ENCODE measurements at regions not wholly inside any gene's neighbourhood (a gene's known extent, or its start where the extent isn't known, plus 50 kb on each side); places are given as distances from the start of the nearest gene placed in this dataset.

DNA sequence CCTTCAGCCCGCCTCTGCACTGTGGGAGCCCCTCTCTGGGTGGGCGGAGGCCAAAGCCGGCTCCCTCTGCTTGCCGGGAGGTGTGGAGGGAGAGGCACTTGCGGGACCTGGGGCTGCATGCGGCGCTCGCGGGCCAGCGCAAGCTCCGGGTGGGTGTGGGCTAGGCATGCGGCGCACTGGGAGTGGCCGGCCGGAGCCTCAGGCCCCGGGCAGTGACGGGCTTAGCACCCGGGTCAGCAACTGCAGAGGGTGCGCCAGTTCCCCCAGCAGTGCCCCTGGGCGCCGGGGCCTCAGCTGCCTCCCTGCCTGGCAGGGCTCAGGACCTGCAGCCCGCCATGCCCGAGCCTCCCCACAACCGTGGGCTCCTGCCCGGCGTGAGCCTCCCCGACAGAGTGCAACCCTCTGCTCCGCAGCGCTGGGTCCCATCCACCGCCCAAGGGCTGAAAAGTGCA is 98.9 kb upstream of the POU1F1 start:
- H4K20me1 ChIP-seq (ENCODE audit: insufficient read depth, low read length), result no peaks in the 10 kb centered on the region
- H3K9me3 ChIP-seq (ENCODE audit: insufficient read depth, low read length), result no peaks in the 10 kb centered on the region
- H3K27me3 ChIP-seq (ENCODE audit: low read depth, low read length), result no peaks in the 10 kb centered on the region
- TF ChIP-seq EZH2phosphoT487 (IDR thresholded peaks at IDR 0.05; ENCODE audit: low read depth), result no peak
- TF ChIP-seq, protein P1, sequence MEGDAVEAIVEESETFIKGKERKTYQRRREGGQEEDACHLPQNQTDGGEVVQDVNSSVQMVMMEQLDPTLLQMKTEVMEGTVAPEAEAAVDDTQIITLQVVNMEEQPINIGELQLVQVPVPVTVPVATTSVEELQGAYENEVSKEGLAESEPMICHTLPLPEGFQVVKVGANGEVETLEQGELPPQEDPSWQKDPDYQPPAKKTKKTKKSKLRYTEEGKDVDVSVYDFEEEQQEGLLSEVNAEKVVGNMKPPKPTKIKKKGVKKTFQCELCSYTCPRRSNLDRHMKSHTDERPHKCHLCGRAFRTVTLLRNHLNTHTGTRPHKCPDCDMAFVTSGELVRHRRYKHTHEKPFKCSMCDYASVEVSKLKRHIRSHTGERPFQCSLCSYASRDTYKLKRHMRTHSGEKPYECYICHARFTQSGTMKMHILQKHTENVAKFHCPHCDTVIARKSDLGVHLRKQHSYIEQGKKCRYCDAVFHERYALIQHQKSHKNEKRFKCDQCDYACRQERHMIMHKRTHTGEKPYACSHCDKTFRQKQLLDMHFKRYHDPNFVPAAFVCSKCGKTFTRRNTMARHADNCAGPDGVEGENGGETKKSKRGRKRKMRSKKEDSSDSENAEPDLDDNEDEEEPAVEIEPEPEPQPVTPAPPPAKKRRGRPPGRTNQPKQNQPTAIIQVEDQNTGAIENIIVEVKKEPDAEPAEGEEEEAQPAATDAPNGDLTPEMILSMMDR (IDR thresholded peaks at IDR 0.05; ENCODE audit: low read depth, low read length), result no peak
- H3K36me3 ChIP-seq (replicated peaks; ENCODE audit: low read depth, low read length), result no peaks in the 10 kb centered on the region
- H3K27ac ChIP-seq (ENCODE audit: low read length), result no peak overlapping the region
- H3K4me2 ChIP-seq (ENCODE audit: low read length), result no peak overlapping the region
- H3K9ac ChIP-seq (ENCODE audit: low read length), result no peak overlapping the region
- no peak overlapping the region for H2AFZ ChIP-seq (ENCODE audit: low read depth, low read length)
- H3K79me2 ChIP-seq (ENCODE audit: low read length), result no peaks in the 10 kb centered on the region
- no peaks in the 10 kb centered on the region for H3K4me1 ChIP-seq (ENCODE audit: low read length)
- H3K4me3 ChIP-seq (ENCODE audit: low read length), result no peak overlapping the region

DNA sequence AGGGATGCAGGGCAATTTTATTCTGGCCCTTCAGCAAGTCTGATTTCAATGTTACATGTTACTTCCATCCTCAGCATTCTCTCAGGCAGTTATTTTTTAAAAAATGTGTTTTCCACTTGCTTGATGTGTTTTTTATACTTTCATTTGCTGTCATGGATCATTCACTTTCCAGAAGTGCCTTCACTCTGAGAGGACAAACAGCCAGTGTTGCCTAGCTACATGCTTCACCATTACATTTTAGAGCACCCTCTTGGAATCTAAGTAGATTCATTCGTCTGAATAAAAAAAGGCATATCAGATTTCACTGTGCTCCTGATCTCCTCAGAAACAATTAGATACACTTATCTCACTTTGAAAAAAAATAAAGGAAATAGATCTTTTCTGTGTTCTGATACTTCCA is 93.6 kb upstream of the POU1F1 start:
- H4K20me1 ChIP-seq (ENCODE audit: insufficient read depth, low read length), result no peaks in the 10 kb centered on the region
- no peak overlapping the region for H3K4me3 ChIP-seq (ENCODE audit: low read length)
- no peak overlapping the region for H3K4me2 ChIP-seq (ENCODE audit: low read length)
- H3K79me2 ChIP-seq (ENCODE audit: low read length), result no peaks in the 10 kb centered on the region
- no peak overlapping the region for H2AFZ ChIP-seq (ENCODE audit: low read depth, low read length)
- no peaks in the 10 kb centered on the region; the same call in 1 of the 2 replicates for H3K27me3 ChIP-seq (ENCODE audit: low read depth, low read length)
- no peak overlapping the region for H3K27ac ChIP-seq (ENCODE audit: low read length)
- no peak for TF ChIP-seq EZH2phosphoT487 (IDR thresholded peaks at IDR 0.05; ENCODE audit: low read depth)
- TF ChIP-seq, protein P1 (IDR thresholded peaks at IDR 0.05; ENCODE audit: low read depth, low read length), result no peak
- H3K36me3 ChIP-seq (replicated peaks; ENCODE audit: low read depth, low read length), result no peaks in the 10 kb centered on the region
- no peak overlapping the region for H3K9ac ChIP-seq (ENCODE audit: low read length)
- H3K4me1 ChIP-seq (ENCODE audit: low read length), result no peaks in the 10 kb centered on the region
- H3K9me3 ChIP-seq (ENCODE audit: insufficient read depth, low read length), result no peaks in the 10 kb centered on the region

DNA sequence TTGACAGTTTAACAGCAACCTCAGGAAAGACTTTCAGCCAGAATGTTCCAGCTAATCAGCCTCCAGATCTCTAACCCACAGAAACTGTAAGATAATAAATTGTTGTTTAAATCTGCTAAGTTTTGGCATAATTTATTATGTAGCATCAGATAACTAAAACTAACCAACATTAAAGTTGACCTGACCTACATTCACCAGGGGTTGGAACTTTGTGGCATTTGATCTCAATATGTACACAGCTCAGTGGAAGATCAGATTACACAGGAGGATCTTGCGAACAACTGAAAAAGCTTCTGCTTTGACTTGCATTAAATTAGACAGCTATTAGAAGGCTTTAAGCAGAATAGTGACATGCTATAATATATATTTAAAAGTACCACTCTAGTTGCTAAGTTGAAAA is 91.4 kb upstream of the POU1F1 start:
- Histone ChIP-seq H3K27ac (ENCODE audit: low read length) (no peak overlapping the region), H3K9ac (ENCODE audit: low read length) (no peak overlapping the region), H3K36me3 (replicated peaks; ENCODE audit: low read depth, low read length) (no peaks in the 10 kb centered on the region), H3K4me1 (ENCODE audit: low read length) (no peaks in the 10 kb centered on the region), H4K20me1 (ENCODE audit: insufficient read depth, low read length) (no peaks in the 10 kb centered on the region), H3K4me2 (ENCODE audit: low read length) (no peak overlapping the region), H3K79me2 (ENCODE audit: low read length) (no peaks in the 10 kb centered on the region), H3K4me3 (ENCODE audit: low read length) (no peak overlapping the region), H2AFZ (ENCODE audit: low read depth, low read length) (no peak overlapping the region), H3K27me3 (ENCODE audit: low read depth, low read length) (no peaks in the 10 kb centered on the region; the same call in 1 of the 2 replicates), H3K9me3 (ENCODE audit: insufficient read depth, low read length) (no peaks in the 10 kb centered on the region)
- no peak for TF ChIP-seq EZH2phosphoT487 (IDR thresholded peaks at IDR 0.05; ENCODE audit: low read depth)
- TF ChIP-seq, protein P1 (IDR thresholded peaks at IDR 0.05; ENCODE audit: low read depth, low read length), result no peak

DNA sequence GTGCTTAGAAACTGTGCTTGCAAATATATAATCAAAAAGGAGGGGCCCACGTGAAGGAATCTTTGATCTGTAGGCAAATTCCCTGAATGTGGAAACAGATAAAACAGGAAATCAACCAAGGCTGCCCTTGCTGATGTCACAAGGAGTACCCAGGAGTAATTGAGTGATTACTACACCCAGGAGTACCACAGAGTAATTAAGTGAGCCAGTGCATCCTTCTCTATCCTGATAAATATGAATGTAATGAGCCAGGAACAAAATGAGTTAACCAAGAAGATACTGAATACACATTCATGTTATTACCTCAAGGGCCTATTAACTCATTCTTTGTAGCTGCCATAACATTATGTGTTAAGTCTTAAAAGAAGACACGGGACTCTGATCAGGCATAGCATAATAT is 87.3 kb upstream of the POU1F1 start:
- Histone ChIP-seq H3K9me3 (ENCODE audit: insufficient read depth, low read length) (no peaks in the 10 kb centered on the region), H3K4me3 (ENCODE audit: low read length) (no peak overlapping the region), H3K79me2 (ENCODE audit: low read length) (no peaks in the 10 kb centered on the region), H3K4me1 (ENCODE audit: low read length) (peaks cover 4% of the 10 kb centered on the region; the same call in 1 of the 2 replicates), H2AFZ (ENCODE audit: low read depth, low read length) (no peak overlapping the region), H3K27me3 (ENCODE audit: low read depth, low read length) (no peaks in the 10 kb centered on the region; the same call in 1 of the 2 replicates), H3K36me3 (replicated peaks; ENCODE audit: low read depth, low read length) (no peaks in the 10 kb centered on the region), H3K27ac (ENCODE audit: low read length) (no peak overlapping the region), H3K9ac (ENCODE audit: low read length) (no peak overlapping the region), H4K20me1 (ENCODE audit: insufficient read depth, low read length) (no peaks in the 10 kb centered on the region), H3K4me2 (ENCODE audit: low read length) (no peak overlapping the region)
- TF ChIP-seq, protein P1 (IDR thresholded peaks at IDR 0.05; ENCODE audit: low read depth, low read length), result no peak
- no peak for TF ChIP-seq EZH2phosphoT487 (IDR thresholded peaks at IDR 0.05; ENCODE audit: low read depth)

Data from OCI-LY3 (cell line).